GM12891 (cell line): ENCODE measurements at regions not wholly inside any gene's neighbourhood (a gene's known extent, or its start where the extent isn't known, plus 50 kb on each side); places are given as distances from the start of the nearest gene placed in this dataset.

Experiments used
- POLR2A ChIP-seq: IDR thresholded peaks from 2 replicates; pipeline ENCODE4 v1.6.1; 2011; ENCODE audit warnings: low read depth, low read length, control low read depth
- POLR2AphosphoS5 ChIP-seq: IDR thresholded peaks from 2 replicates; pipeline ENCODE4 v1.6.1; 2011; ENCODE audit warnings: low read depth, low read length, control low read depth
- SPI1 ChIP-seq: IDR thresholded peaks from 2 replicates; pipeline ENCODE4 v1.6.1; 2011; ENCODE audit warnings: low read depth, low read length, control low read depth
- TAF1 ChIP-seq: IDR thresholded peaks from 2 replicates; pipeline ENCODE4 v1.6.1; 2011; ENCODE audit warnings: low read depth, low read length, control low read depth

GRCh38 chr6:99186417-99186816 is 163.1 kb downstream of the FAXC start:
- no peak for TF ChIP-seq POLR2A
- TF ChIP-seq TAF1, result no peak
- no peak for TF ChIP-seq POLR2AphosphoS5
- no peak for TF ChIP-seq SPI1
